H7 (cell line): ENCODE measurements at regions not wholly inside any gene's neighbourhood (a gene's known extent, or its start where the extent isn't known, plus 50 kb on each side); places are given as distances from the start of the nearest gene placed in this dataset.
"Not testable (repeated sequence)": the region's sequence is repeated elsewhere in the genome, so short reads cannot be mapped to it uniquely, and the experiment has no call there.

ENCODE experiments used
- DNase-seq: peaks from one replicate; pipeline ENCODE4 v3.0.0; 2012
- H3K27me3 ChIP-seq: 2 replicates; pipeline ENCODE4 v1.6.0; 2011; ENCODE audit warnings: mild to moderate bottlenecking, low read length; ENCODE audit not compliant: control insufficient read depth, insufficient read depth
- H3K36me3 ChIP-seq: replicated peaks from 2 replicates; pipeline ENCODE4 v1.5.1; 2011; ENCODE audit warnings: low read length; ENCODE audit not compliant: control insufficient read depth, insufficient read depth
- H3K4me3 ChIP-seq: 2 replicates; pipeline ENCODE4 v1.5.1; 2011; ENCODE audit warnings: low read depth, mild to moderate bottlenecking, control low read depth, low read length, moderate library complexity; ENCODE audit not compliant: insufficient read depth

GRCh38 chr19:28329429-28329828, 883.5 kb downstream of the UQCRFS1 start:
- Histone ChIP-seq H3K27me3 (no peaks in the 10 kb centered on the region), H3K36me3 (no peaks in the 10 kb centered on the region), H3K4me3 (no peak overlapping the region)
- no peak for DNase-seq

DNA sequence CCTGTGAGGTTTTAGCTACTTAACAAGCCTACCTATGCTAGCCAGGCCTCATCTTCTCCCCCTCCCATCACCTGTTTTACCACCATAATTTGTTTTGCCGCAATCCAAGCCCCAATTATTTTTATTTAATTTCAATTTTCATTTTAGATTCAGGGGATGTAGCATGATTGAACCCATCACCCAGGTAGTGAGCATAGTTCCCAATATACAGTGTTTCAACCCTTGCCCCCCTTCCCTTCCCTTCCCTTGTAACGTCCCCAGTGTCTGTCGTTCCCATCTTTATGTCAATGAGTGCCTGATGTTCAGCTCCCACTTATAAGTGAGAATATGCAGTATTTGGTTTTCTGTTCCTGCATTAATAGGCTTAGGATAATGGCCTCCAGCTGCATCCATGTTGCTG, 885.0 kb downstream of the UQCRFS1 start:
- DNase-seq: no peak
- Histone ChIP-seq H3K27me3 (no peaks in the 10 kb centered on the region), H3K4me3 (no peak overlapping the region), H3K36me3 (no peaks in the 10 kb centered on the region)

- no peaks in the 10 kb centered on the region for H3K36me3 ChIP-seq
- DNase-seq: no peak
- H3K4me3 ChIP-seq: no peak overlapping the region
- no peaks in the 10 kb centered on the region for H3K27me3 ChIP-seq
Observed at GRCh38 chr19:28326746-28327145, 886.2 kb downstream of the UQCRFS1 start.

DNA sequence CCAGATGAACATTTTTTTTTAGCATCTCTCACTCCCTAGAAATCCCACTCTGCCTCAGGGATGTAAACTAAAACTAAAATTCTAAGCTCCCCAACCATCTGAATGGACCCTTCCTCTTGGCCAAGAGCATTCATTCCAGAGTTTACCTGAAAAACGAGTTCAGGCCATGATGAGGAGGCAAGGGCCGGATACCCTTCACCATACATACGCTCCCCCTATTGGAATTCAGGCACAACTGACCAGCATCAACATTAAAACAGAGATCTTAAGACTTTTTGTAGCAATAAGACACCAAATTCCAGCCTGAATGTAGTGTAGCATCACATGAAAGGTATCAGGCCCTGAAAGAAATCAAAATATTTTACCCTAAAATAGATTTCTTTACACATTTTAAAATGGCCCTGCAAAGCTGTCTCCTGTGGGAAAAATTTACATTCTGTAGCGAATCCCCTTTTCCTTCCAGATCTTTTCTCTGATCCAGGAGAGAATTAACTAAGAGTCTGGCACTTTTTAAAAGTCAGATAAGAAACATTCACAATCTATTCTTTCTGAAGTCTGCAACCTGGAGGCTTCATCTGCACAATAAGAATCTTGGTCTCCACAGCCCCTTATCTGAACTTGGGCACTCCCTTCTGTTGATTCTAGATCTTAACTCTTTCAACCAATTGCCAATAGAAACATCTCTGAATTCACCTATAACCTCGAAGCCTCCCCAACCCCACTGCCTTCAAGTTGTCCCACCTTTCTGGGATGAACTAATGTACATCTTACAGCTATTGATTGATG, 888.5 kb downstream of the UQCRFS1 start:
- no peaks in the 10 kb centered on the region for H3K36me3 ChIP-seq
- H3K27me3 ChIP-seq: no peaks in the 10 kb centered on the region
- DNase-seq: no peak
- H3K4me3 ChIP-seq: no peak overlapping the region

DNA sequence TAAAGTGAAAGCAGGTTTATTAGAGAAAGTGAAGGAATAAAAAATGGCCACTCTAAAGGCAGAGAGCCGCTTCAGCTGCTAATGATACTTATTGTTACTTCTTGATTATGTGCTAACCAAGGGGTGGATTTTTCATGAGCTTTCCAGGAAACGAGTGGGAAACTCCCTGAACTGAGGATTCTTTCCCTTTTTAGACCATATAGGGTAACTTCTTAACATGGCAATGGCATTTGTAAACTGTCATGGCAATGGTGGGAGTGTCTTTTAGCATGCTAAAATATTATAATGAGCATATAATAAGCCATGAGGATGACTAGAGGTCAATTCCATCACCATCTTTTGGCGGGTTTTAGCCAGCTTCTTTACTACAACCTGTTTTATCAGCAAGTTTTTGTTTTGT, 890.0 kb downstream of the UQCRFS1 start:
- no peak overlapping the region for H3K4me3 ChIP-seq
- no peak for DNase-seq
- no peaks in the 10 kb centered on the region for H3K27me3 ChIP-seq
- no peaks in the 10 kb centered on the region for H3K36me3 ChIP-seq

GRCh38 chr19:28322491-28322890, 890.5 kb downstream of the UQCRFS1 start:
- DNase-seq: no peak
- no peak overlapping the region for H3K4me3 ChIP-seq
- no peaks in the 10 kb centered on the region for H3K27me3 ChIP-seq
- H3K36me3 ChIP-seq: no peaks in the 10 kb centered on the region

- no peaks in the 10 kb centered on the region for H3K36me3 ChIP-seq
- no peak overlapping the region for H3K4me3 ChIP-seq
- no peak for DNase-seq
- H3K27me3 ChIP-seq: no peaks in the 10 kb centered on the region
Observed at GRCh38 chr19:28319918-28320317, 893.0 kb downstream of the UQCRFS1 start.

DNA sequence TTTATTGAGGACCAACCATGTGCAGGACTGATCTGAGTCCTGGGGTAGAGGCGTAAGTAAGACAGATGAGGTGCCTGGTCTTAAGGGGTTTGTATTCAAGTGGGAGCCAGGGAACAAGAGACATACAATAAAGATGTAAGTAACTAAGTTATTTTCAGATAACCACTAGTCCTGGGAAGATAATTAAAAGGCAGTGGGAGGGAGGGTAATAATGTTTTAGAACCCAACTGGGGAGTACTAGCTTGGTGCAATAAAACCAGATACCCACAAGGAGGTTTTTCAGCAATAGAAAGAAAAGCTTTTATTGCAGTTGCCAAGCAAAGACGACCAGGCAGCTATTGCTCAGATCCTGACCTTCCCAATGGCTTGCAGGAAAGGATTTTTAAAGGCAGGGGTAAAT, 893.7 kb downstream of the UQCRFS1 start:
- Histone ChIP-seq H3K4me3 (no peak overlapping the region), H3K36me3 (no peaks in the 10 kb centered on the region), H3K27me3 (no peaks in the 10 kb centered on the region)
- DNase-seq: no peak

- Histone ChIP-seq H3K36me3 (no peaks in the 10 kb centered on the region), H3K27me3 (no peaks in the 10 kb centered on the region), H3K4me3 (no peak overlapping the region)
- DNase-seq: no peak
Observed at GRCh38 chr19:28318469-28319179, 894.3 kb downstream of the UQCRFS1 start.

DNA sequence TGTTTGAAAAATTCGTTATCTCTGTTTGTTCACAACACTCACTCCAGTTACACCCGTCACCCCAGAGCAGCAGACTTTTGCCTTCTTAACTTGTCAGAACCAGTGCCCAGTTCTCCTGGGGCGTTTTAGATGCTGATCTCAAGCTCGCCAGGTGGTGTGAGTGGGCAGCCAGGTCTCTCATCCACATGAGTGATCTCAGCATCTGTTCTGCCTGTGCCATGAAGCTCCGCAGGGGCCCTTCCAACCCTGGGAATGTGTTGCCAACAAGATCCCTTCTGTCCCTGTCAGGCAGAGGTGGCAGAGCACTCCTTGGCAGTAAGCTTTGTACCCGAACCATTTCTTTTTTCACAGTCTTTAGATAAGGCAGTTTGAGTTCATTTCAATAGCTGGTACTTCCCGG, 896.5 kb downstream of the UQCRFS1 start:
- DNase-seq: no peak
- H3K36me3 ChIP-seq: no peaks in the 10 kb centered on the region
- no peak overlapping the region for H3K4me3 ChIP-seq
- H3K27me3 ChIP-seq: no peaks in the 10 kb centered on the region

- Histone ChIP-seq H3K36me3 (no peaks in the 10 kb centered on the region), H3K27me3 (no peaks in the 10 kb centered on the region), H3K4me3 (no peak overlapping the region)
- no peak for DNase-seq
Observed at GRCh38 chr19:28314756-28315155, 898.2 kb downstream of the UQCRFS1 start.

DNA sequence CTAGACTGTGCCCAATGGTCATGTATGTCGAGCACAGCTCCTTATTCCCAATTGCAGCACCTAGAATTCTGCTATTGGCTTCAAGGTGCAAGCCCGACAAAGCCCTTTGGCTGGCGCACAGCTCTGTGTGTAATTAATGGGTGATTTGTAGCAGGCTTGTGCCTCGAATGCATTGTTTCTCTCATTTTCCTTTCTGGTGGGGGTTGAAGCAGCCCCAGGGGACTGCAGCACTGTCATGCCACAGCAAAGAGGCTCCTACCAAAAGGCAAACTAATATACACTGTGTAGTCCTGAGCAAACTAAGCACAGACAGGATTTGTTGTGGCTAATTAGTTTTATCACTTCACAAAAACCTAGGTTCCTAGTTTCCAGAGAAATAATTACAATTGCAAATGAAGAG, 898.7 kb downstream of the UQCRFS1 start:
- no peak for DNase-seq
- Histone ChIP-seq H3K4me3 (no peak overlapping the region), H3K27me3 (no peaks in the 10 kb centered on the region), H3K36me3 (no peaks in the 10 kb centered on the region)

DNA sequence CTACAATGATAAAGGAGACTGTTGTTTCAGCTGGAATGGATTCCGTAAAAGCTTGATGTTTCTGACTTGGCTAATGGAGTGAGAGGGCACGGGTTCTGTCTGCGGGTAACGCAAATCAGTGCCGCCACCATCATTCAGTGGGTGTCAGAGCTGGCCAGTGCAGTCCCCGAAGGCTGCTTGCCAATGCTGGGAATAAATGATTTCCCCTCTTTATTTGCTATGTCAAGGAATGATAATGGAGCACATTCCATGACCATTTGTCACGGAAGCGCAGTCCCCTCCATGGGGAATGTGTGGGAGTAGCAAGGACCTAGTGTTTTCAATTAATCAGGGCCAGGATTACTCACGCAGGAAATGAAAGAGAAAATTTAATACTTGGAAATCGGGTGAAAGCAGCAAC, 899.3 kb downstream of the UQCRFS1 start:
- no peaks in the 10 kb centered on the region for H3K27me3 ChIP-seq
- H3K36me3 ChIP-seq: no peaks in the 10 kb centered on the region
- H3K4me3 ChIP-seq: no peak overlapping the region
- DNase-seq: no peak

GRCh38 chr19:28312269-28312668, 900.7 kb downstream of the UQCRFS1 start:
- H3K36me3 ChIP-seq: no peaks in the 10 kb centered on the region
- H3K27me3 ChIP-seq: no peaks in the 10 kb centered on the region
- no peak overlapping the region for H3K4me3 ChIP-seq
- DNase-seq: no peak

DNA sequence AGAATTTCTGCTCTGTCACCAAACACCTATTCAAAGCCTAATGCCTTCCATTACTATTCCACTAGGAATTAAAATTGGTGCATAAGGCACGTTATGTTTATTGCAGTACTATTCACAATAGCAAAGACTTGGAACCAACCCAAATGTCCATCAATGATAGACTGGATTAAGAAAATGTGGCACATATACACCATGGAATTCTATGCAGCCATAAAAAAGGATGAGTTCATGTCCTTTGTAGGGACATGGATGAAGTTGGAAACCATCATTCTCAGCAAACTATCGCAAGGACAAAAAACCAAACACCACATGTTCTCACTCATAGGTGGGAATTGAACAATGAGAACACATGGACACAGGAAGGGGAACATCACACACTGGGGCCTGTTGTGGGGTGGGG, 902.1 kb downstream of the UQCRFS1 start:
- DNase-seq, H3K27me3 ChIP-seq, H3K4me3 ChIP-seq, H3K36me3 ChIP-seq: not testable (repeated sequence)
